ENCODE measurements at regions not wholly inside any gene's neighbourhood (a gene's known extent, or its start where the extent isn't known, plus 50 kb on each side); places are given as distances from the start of the nearest gene placed in this dataset.

- Mint-ChIP-seq H3K4me1 (no peaks in the 10 kb centered on the region), H3K36me3 (ENCODE audit: low read depth) (no peaks in the 10 kb centered on the region), H3K4me3 (no peak overlapping the region), H3K27me3 (no peaks in the 10 kb centered on the region), H3K9me3 (peaks cover 4% of the 10 kb centered on the region), H3K27ac (no peak overlapping the region)
- ATAC-seq (replicated peaks) = no peak
Observed at GRCh38 chr2:188645986-188646385, 328.2 kb upstream of the COL3A1 start.

- H3K27ac Mint-ChIP-seq = no peak overlapping the region
- H3K27me3 Mint-ChIP-seq = no peaks in the 10 kb centered on the region
- H3K36me3 Mint-ChIP-seq (ENCODE audit: low read depth) = no peaks in the 10 kb centered on the region
- no peak for ATAC-seq (replicated peaks)
- H3K4me1 Mint-ChIP-seq = no peaks in the 10 kb centered on the region
- peaks cover 4% of the 10 kb centered on the region for H3K9me3 Mint-ChIP-seq
- H3K4me3 Mint-ChIP-seq = no peak overlapping the region
Observed at GRCh38 chr2:188647430-188648070, 326.6 kb upstream of the COL3A1 start.

- no peaks in the 10 kb centered on the region for H3K4me1 Mint-ChIP-seq
- no peaks in the 10 kb centered on the region for H3K27me3 Mint-ChIP-seq
- no peaks in the 10 kb centered on the region for H3K9me3 Mint-ChIP-seq
- no peak for ATAC-seq (replicated peaks)
- no peak overlapping the region for H3K27ac Mint-ChIP-seq
- no peaks in the 10 kb centered on the region for H3K36me3 Mint-ChIP-seq (ENCODE audit: low read depth)
- H3K4me3 Mint-ChIP-seq = no peak overlapping the region
Observed at GRCh38 chr2:188659656-188660406, 314.3 kb upstream of the COL3A1 start.

- Mint-ChIP-seq H3K9me3 (no peaks in the 10 kb centered on the region), H3K4me3 (no peak overlapping the region), H3K4me1 (no peaks in the 10 kb centered on the region), H3K27ac (no peak overlapping the region), H3K36me3 (ENCODE audit: low read depth) (no peaks in the 10 kb centered on the region), H3K27me3 (no peaks in the 10 kb centered on the region)
- ATAC-seq (replicated peaks) = no peak
Observed at GRCh38 chr2:188663301-188663700, 310.9 kb upstream of the COL3A1 start.

GRCh38 chr2:188664416-188664815, 309.8 kb upstream of the COL3A1 start:
- ATAC-seq (replicated peaks) = no peak
- H3K27ac Mint-ChIP-seq = no peak overlapping the region
- H3K4me1 Mint-ChIP-seq = no peaks in the 10 kb centered on the region
- no peaks in the 10 kb centered on the region for H3K36me3 Mint-ChIP-seq (ENCODE audit: low read depth)
- H3K27me3 Mint-ChIP-seq = no peaks in the 10 kb centered on the region
- H3K9me3 Mint-ChIP-seq = no peaks in the 10 kb centered on the region
- no peak overlapping the region for H3K4me3 Mint-ChIP-seq

- ATAC-seq (replicated peaks) = no peak
- Mint-ChIP-seq H3K9me3 (no peaks in the 10 kb centered on the region), H3K36me3 (ENCODE audit: low read depth) (no peaks in the 10 kb centered on the region), H3K4me3 (no peak overlapping the region), H3K27me3 (no peaks in the 10 kb centered on the region), H3K4me1 (no peaks in the 10 kb centered on the region), H3K27ac (no peak overlapping the region)
Observed at GRCh38 chr2:188664951-188665595, 309.1 kb upstream of the COL3A1 start.

- no peaks in the 10 kb centered on the region for H3K27me3 Mint-ChIP-seq
- no peaks in the 10 kb centered on the region for H3K36me3 Mint-ChIP-seq (ENCODE audit: low read depth)
- no peaks in the 10 kb centered on the region for H3K4me1 Mint-ChIP-seq
- no peak overlapping the region for H3K27ac Mint-ChIP-seq
- ATAC-seq (replicated peaks) = no peak
- H3K4me3 Mint-ChIP-seq = no peak overlapping the region
- H3K9me3 Mint-ChIP-seq = no peaks in the 10 kb centered on the region
Observed at GRCh38 chr2:188665727-188666304, 308.4 kb upstream of the COL3A1 start.

GRCh38 chr2:188666503-188666902, 307.7 kb upstream of the COL3A1 start:
- Mint-ChIP-seq H3K4me3 (no peak overlapping the region), H3K9me3 (no peaks in the 10 kb centered on the region), H3K27ac (no peak overlapping the region), H3K36me3 (ENCODE audit: low read depth) (no peaks in the 10 kb centered on the region), H3K27me3 (no peaks in the 10 kb centered on the region), H3K4me1 (no peaks in the 10 kb centered on the region)
- ATAC-seq (replicated peaks) = no peak

GRCh38 chr2:188668017-188668680, 306.0 kb upstream of the COL3A1 start:
- Mint-ChIP-seq H3K4me3 (no peak overlapping the region), H3K27ac (no peak overlapping the region), H3K9me3 (no peaks in the 10 kb centered on the region), H3K36me3 (ENCODE audit: low read depth) (no peaks in the 10 kb centered on the region), H3K4me1 (no peaks in the 10 kb centered on the region), H3K27me3 (no peaks in the 10 kb centered on the region)
- ATAC-seq (replicated peaks) = no peak

GRCh38 chr2:188675391-188676009, 298.7 kb upstream of the COL3A1 start:
- H3K9me3 Mint-ChIP-seq = peaks cover 3% of the 10 kb centered on the region
- H3K4me3 Mint-ChIP-seq = no peak overlapping the region
- H3K27ac Mint-ChIP-seq = no peak overlapping the region
- no peak for ATAC-seq (replicated peaks)
- no peaks in the 10 kb centered on the region for H3K4me1 Mint-ChIP-seq
- H3K27me3 Mint-ChIP-seq = no peaks in the 10 kb centered on the region
- no peaks in the 10 kb centered on the region for H3K36me3 Mint-ChIP-seq (ENCODE audit: low read depth)

GRCh38 chr2:188676010-188676400, 298.2 kb upstream of the COL3A1 start:
- Mint-ChIP-seq H3K4me3 (no peak overlapping the region), H3K4me1 (no peaks in the 10 kb centered on the region), H3K9me3 (peaks cover 3% of the 10 kb centered on the region), H3K36me3 (ENCODE audit: low read depth) (no peaks in the 10 kb centered on the region), H3K27ac (no peak overlapping the region), H3K27me3 (no peaks in the 10 kb centered on the region)
- ATAC-seq (replicated peaks) = no peak

GRCh38 chr2:188677142-188677541, 297.0 kb upstream of the COL3A1 start:
- no peaks in the 10 kb centered on the region for H3K4me1 Mint-ChIP-seq
- no peaks in the 10 kb centered on the region for H3K27me3 Mint-ChIP-seq
- H3K36me3 Mint-ChIP-seq (ENCODE audit: low read depth) = no peaks in the 10 kb centered on the region
- H3K4me3 Mint-ChIP-seq = no peak overlapping the region
- no peak for ATAC-seq (replicated peaks)
- no peak overlapping the region for H3K27ac Mint-ChIP-seq
- H3K9me3 Mint-ChIP-seq = peaks cover 3% of the 10 kb centered on the region

GRCh38 chr2:188678882-188679281, 295.3 kb upstream of the COL3A1 start:
- Mint-ChIP-seq H3K27ac (no peak overlapping the region), H3K36me3 (ENCODE audit: low read depth) (no peaks in the 10 kb centered on the region), H3K9me3 (peaks cover 3% of the 10 kb centered on the region), H3K27me3 (no peaks in the 10 kb centered on the region), H3K4me3 (no peak overlapping the region), H3K4me1 (no peaks in the 10 kb centered on the region)
- ATAC-seq (replicated peaks) = no peak

GRCh38 chr2:188682838-188683237, 291.3 kb upstream of the COL3A1 start:
- Mint-ChIP-seq H3K27me3 (no peaks in the 10 kb centered on the region), H3K4me3 (no peak overlapping the region), H3K27ac (no peak overlapping the region), H3K9me3 (peaks cover 3% of the 10 kb centered on the region), H3K36me3 (ENCODE audit: low read depth) (no peaks in the 10 kb centered on the region), H3K4me1 (no peaks in the 10 kb centered on the region)
- ATAC-seq (replicated peaks) = no peak

Data from activated T-helper 17 cell treated with anti-CD3 and anti-CD28 coated beads, Interleukin-2, amount 50 U/mL, for 72 hours (primary cell).